ENCODE measurements at regions not wholly inside any gene's neighbourhood (a gene's known extent, or its start where the extent isn't known, plus 50 kb on each side); places are given as distances from the start of the nearest gene placed in this dataset.

DNA sequence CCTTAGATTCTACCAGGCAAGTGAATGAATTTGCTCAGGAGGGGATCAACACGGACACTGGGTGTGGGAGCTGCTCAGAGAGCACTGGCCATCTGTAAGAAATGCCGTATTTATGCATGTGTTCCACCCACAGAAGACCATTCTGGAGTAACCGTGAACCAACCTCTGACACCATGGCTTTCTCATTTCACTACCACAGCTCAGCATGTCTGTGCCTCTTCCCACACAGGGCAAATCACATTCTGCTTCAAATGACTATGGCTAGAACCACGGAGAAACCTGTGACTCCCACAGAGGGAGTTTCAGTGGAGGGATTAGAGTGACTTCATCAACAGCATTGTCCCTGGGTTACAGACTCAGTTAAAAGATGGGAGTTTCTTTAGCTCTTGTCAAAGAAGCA, 893.4 kb downstream of the XPNPEP1 start:
- H3K27ac ChIP-seq, result no peak overlapping the region
- no peak for TF ChIP-seq CTCF (IDR thresholded peaks at IDR 0.05)

GRCh38 chr10:109027534-109028185, 895.7 kb downstream of the XPNPEP1 start:
- no peak overlapping the region for H3K27ac ChIP-seq
- TF ChIP-seq CTCF (IDR thresholded peaks at IDR 0.05), result no peak
- no peak for DNase-seq (ENCODE audit: low spot score)
- H3K4me3 ChIP-seq, result no peak overlapping the region

More for the DNA sequence above, 893.4 kb downstream of the XPNPEP1 start:
- H3K4me3 ChIP-seq, result no peak overlapping the region
- DNase-seq (ENCODE audit: low spot score), result no peak

- no peak for TF ChIP-seq CTCF (IDR thresholded peaks at IDR 0.05)
- Histone ChIP-seq H3K27ac (no peak overlapping the region), H3K4me3 (no peak overlapping the region)
- DNase-seq (ENCODE audit: low spot score), result no peak
Observed at GRCh38 chr10:109025172-109025571, 898.1 kb downstream of the XPNPEP1 start.

DNA sequence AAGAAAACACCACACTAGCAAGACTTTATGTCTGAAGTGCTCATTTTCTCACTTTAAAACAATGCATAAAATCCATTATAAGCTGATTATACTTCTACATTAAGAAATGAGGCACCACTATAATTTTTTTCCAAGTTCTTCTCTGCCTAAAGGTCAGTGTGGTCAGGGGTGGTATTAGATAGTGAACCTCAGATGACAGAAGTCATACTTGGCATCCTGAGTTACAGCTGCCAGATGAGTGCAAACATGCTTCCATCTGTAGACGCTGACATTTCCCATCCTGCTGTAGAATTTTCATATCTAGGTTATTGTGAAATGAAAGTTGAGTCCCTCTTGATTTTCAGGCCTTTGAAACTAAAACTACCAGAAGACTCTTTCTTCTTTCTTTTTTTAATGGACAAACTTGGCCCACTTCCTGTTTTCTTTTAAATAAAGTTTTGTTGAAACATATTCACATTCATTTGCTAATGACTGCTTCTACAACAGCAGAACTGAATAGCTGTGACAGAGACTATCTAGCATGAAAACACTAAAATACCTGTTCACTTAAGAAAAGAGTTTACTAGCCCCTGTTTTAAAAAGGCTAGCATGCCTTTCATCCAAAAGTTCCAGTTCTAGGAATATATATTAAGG, 900.8 kb downstream of the XPNPEP1 start:
- no peak for DNase-seq (ENCODE audit: low spot score)
- Histone ChIP-seq H3K27ac (no peak overlapping the region), H3K4me3 (no peak overlapping the region)
- TF ChIP-seq CTCF (IDR thresholded peaks at IDR 0.05), result no peak

- no peak for TF ChIP-seq CTCF (IDR thresholded peaks at IDR 0.05)
- Histone ChIP-seq H3K27ac (no peak overlapping the region), H3K4me3 (no peak overlapping the region)
- DNase-seq (ENCODE audit: low spot score), result no peak
Observed at GRCh38 chr10:109019001-109019424, 904.3 kb downstream of the XPNPEP1 start.

GRCh38 chr10:109007514-109007913, 915.8 kb downstream of the XPNPEP1 start:
- Histone ChIP-seq H3K4me3 (no peak overlapping the region), H3K27ac (no peak overlapping the region)
- no peak for DNase-seq (ENCODE audit: low spot score)

More at GRCh38 chr10:109007514-109007913, 915.8 kb downstream of the XPNPEP1 start:
- TF ChIP-seq CTCF (IDR thresholded peaks at IDR 0.05), result no peak
